SU-DHL-6 (cell line): ENCODE measurements at regions not wholly inside any gene's neighbourhood (a gene's known extent, or its start where the extent isn't known, plus 50 kb on each side); places are given as distances from the start of the nearest gene placed in this dataset.

Source experiments
- H2AFZ ChIP-seq: fragments of 200-600 bp; sonication (generic); 2 replicates; pipeline ENCODE4 v1.6.1; 2014; ENCODE audit warnings: low read depth, mild to moderate bottlenecking, moderate library complexity, mixed read lengths, antibody characterized with exemption, low read length; ENCODE audit not compliant: severe bottlenecking
- H3F3A ChIP-seq: fragments of 200-600 bp; shearing (Covaris generic); 2 replicates; pipeline ENCODE4 v1.6.0; 2016; ENCODE audit warnings: antibody characterized with exemption, mild to moderate bottlenecking; ENCODE audit not compliant: insufficient read depth
- H3K27ac ChIP-seq: fragments of 200-600 bp; sonication (generic); 2 replicates; pipeline ENCODE4 v1.5.1; 2016; ENCODE audit warnings: low read depth, mild to moderate bottlenecking, low read length, moderate library complexity, mixed read lengths
- H3K27me3 ChIP-seq: fragments of 200-600 bp; sonication (generic), shearing (Covaris generic); 2 replicates; pipeline ENCODE4 v1.6.0; 2014; ENCODE audit warnings: mild to moderate bottlenecking, low read length
- H3K36me3 ChIP-seq: fragments of 200-600 bp; sonication (generic); 2 replicates; pipeline ENCODE4 v1.6.1; 2014; ENCODE audit warnings: mild to moderate bottlenecking, low read length, mixed read lengths
- H3K4me2 ChIP-seq: fragments of 300-600, 200-600 bp; shearing (Covaris generic), sonication (generic); 2 replicates; pipeline ENCODE4 v1.6.0; 2014; ENCODE audit warnings: low read length, low read depth, mild to moderate bottlenecking; ENCODE audit not compliant: poor library complexity, severe bottlenecking
- H3K4me3 ChIP-seq: fragments of 200-600 bp; sonication (generic); 2 replicates; pipeline ENCODE4 v1.5.1; 2014; ENCODE audit warnings: antibody characterized with exemption, low read length, mild to moderate bottlenecking, mixed read lengths; ENCODE audit not compliant: insufficient read depth, poor library complexity, severe bottlenecking
- H3K79me2 ChIP-seq: fragments of 200-600 bp; sonication (generic); 2 replicates; pipeline ENCODE4 v1.6.1; 2014; ENCODE audit warnings: mild to moderate bottlenecking, low read length, moderate library complexity; ENCODE audit not compliant: insufficient read depth
- H3K9ac ChIP-seq: fragments of 200-600 bp; sonication (generic); 2 replicates; pipeline ENCODE4 v1.7.0; 2014; ENCODE audit warnings: mild to moderate bottlenecking, low read length
- H3K9me2 ChIP-seq: fragments of 200-600 bp; sonication (generic); replicated peaks from 2 replicates; pipeline ENCODE4 v1.6.1; 2014; ENCODE audit warnings: low read length; ENCODE audit not compliant: insufficient read depth
- H3K9me3 ChIP-seq: fragments of 200-600 bp; sonication (generic); 2 replicates; pipeline ENCODE4 v1.6.1; 2014; ENCODE audit warnings: low read length, mixed read lengths; ENCODE audit not compliant: insufficient read depth
- H4K20me1 ChIP-seq: fragments of 200-600 bp; sonication (generic); 2 replicates; pipeline ENCODE4 v1.6.1; 2014; ENCODE audit warnings: low read depth, mild to moderate bottlenecking, antibody characterized with exemption, low read length, moderate library complexity, mixed read lengths
- CTCF ChIP-seq: fragments of 200-600 bp; sonication (generic); IDR thresholded peaks from one replicate; pipeline ENCODE4 v1.5.1; 2017; ENCODE audit warnings: antibody characterized with exemption, mild to moderate bottlenecking, low read length, moderate library complexity; ENCODE audit not compliant: insufficient read depth, poor library complexity, severe bottlenecking
- EZH2phosphoT487 ChIP-seq: fragments of 200-600 bp; sonication (generic), shearing (Covaris generic); conservative IDR thresholded peaks from 2 replicates; pipeline ENCODE4 v1.6.1; 2018; ENCODE audit warnings: mild to moderate bottlenecking, antibody characterized with exemption, low read length, moderate library complexity, mixed read lengths

GRCh38 chr12:41709463-41710285, 435.0 kb downstream of the GXYLT1 start:
- no peaks in the 10 kb centered on the region for H3K36me3 ChIP-seq
- H3K9ac ChIP-seq, result no peak overlapping the region
- no peak overlapping the region for H3K4me3 ChIP-seq
- no peaks in the 10 kb centered on the region for H3K9me2 ChIP-seq
- no peak overlapping the region for H3K4me2 ChIP-seq
- H3K27me3 ChIP-seq, result no peaks in the 10 kb centered on the region
- H3F3A ChIP-seq, result no peaks in the 10 kb centered on the region
- no peaks in the 10 kb centered on the region for H3K79me2 ChIP-seq
- H4K20me1 ChIP-seq, result no peaks in the 10 kb centered on the region
- H2AFZ ChIP-seq, result no peak overlapping the region
- no peaks in the 10 kb centered on the region for H3K9me3 ChIP-seq
- H3K27ac ChIP-seq, result no peak overlapping the region
- TF ChIP-seq CTCF (no peak), EZH2phosphoT487 (no peak)

GRCh38 chr12:41709012-41709411, 435.7 kb downstream of the GXYLT1 start:
- no peaks in the 10 kb centered on the region for H3F3A ChIP-seq
- no peak overlapping the region for H3K27ac ChIP-seq
- no peaks in the 10 kb centered on the region for H3K9me3 ChIP-seq
- no peaks in the 10 kb centered on the region for H3K9me2 ChIP-seq
- no peaks in the 10 kb centered on the region for H3K27me3 ChIP-seq
- H3K36me3 ChIP-seq, result no peaks in the 10 kb centered on the region
- H4K20me1 ChIP-seq, result no peaks in the 10 kb centered on the region
- H3K79me2 ChIP-seq, result no peaks in the 10 kb centered on the region
- no peak overlapping the region for H3K4me2 ChIP-seq
- TF ChIP-seq EZH2phosphoT487 (no peak), CTCF (no peak)
- H3K9ac ChIP-seq, result no peak overlapping the region
- H2AFZ ChIP-seq, result no peak overlapping the region
- no peak overlapping the region for H3K4me3 ChIP-seq

- H3F3A ChIP-seq, result no peaks in the 10 kb centered on the region
- H3K36me3 ChIP-seq, result no peaks in the 10 kb centered on the region
- no peaks in the 10 kb centered on the region for H3K9me3 ChIP-seq
- TF ChIP-seq EZH2phosphoT487, result no peak
- no peak for TF ChIP-seq CTCF
- no peak overlapping the region for H3K4me2 ChIP-seq
- no peaks in the 10 kb centered on the region for H3K27me3 ChIP-seq
- no peak overlapping the region for H3K4me3 ChIP-seq
- H2AFZ ChIP-seq, result no peak overlapping the region
- no peak overlapping the region for H3K9ac ChIP-seq
- H3K9me2 ChIP-seq, result no peaks in the 10 kb centered on the region
- H3K79me2 ChIP-seq, result no peaks in the 10 kb centered on the region
- no peaks in the 10 kb centered on the region for H4K20me1 ChIP-seq
- no peak overlapping the region for H3K27ac ChIP-seq
These were observed 438.3 kb downstream of the GXYLT1 start for GRCh38 chr12:41706376-41706775.
